NT2/D1 (cell line): ENCODE measurements at regions not wholly inside any gene's neighbourhood (a gene's known extent, or its start where the extent isn't known, plus 50 kb on each side); places are given as distances from the start of the nearest gene placed in this dataset.

Source experiments
- DNase-seq: peaks from one replicate; pipeline ENCODE4 v3.0.0-alpha.2; 2011; ENCODE audit warnings: low read depth, low spot score
- H3K27me3 ChIP-seq: 2 replicates; pipeline ENCODE4 v1.6.0; 2011; ENCODE audit warnings: mild to moderate bottlenecking; ENCODE audit not compliant: insufficient read length, insufficient read depth
- H3K36me3 ChIP-seq: 2 replicates; pipeline ENCODE4 v1.6.1; 2011; ENCODE audit warnings: mild to moderate bottlenecking, low read length, mixed read lengths; ENCODE audit not compliant: insufficient read depth, insufficient read length
- H3K4me1 ChIP-seq: 2 replicates; pipeline ENCODE4 v1.5.1; 2011; ENCODE audit not compliant: insufficient read depth, insufficient read length
- H3K4me3 ChIP-seq: 2 replicates; pipeline ENCODE4 v1.5.1; 2011; ENCODE audit warnings: low read depth; ENCODE audit not compliant: insufficient read length
- H3K9ac ChIP-seq: 2 replicates; pipeline ENCODE4 v1.6.0; 2011; ENCODE audit warnings: low read depth; ENCODE audit not compliant: insufficient read length
- H3K9me3 ChIP-seq: 2 replicates; pipeline ENCODE4 v1.5.1; 2011; ENCODE audit warnings: mild to moderate bottlenecking, low read length; ENCODE audit not compliant: insufficient read depth
- SUZ12 ChIP-seq: IDR thresholded peaks from 2 replicates; pipeline ENCODE4 v1.6.1; 2011; ENCODE audit not compliant: insufficient read length, insufficient read depth; ENCODE audit errors: extremely low read depth
- YY1 ChIP-seq: IDR thresholded peaks from 2 replicates; pipeline ENCODE4 v1.6.1; 2011; ENCODE audit not compliant: insufficient read length, insufficient read depth
- ZNF274 ChIP-seq: IDR thresholded peaks from 2 replicates; pipeline ENCODE4 v1.6.1; 2011; ENCODE audit warnings: mild to moderate bottlenecking, low read depth, low read length

GRCh38 chr3:117558681-117559080 lies 849.1 kb downstream of the TUSC7 start:
- H3K4me1 ChIP-seq: no peaks in the 10 kb centered on the region
- H3K27me3 ChIP-seq: no peaks in the 10 kb centered on the region
- H3K9me3 ChIP-seq: no peaks in the 10 kb centered on the region
- DNase-seq: no peak
- TF ChIP-seq YY1: no peak
- no peak for TF ChIP-seq ZNF274
- no peak for TF ChIP-seq SUZ12
- no peak overlapping the region for H3K9ac ChIP-seq
- H3K4me3 ChIP-seq: no peak overlapping the region
- no peaks in the 10 kb centered on the region for H3K36me3 ChIP-seq

- Histone ChIP-seq H3K9me3 (no peaks in the 10 kb centered on the region), H3K27me3 (no peaks in the 10 kb centered on the region), H3K4me1 (no peaks in the 10 kb centered on the region), H3K4me3 (no peak overlapping the region), H3K36me3 (no peaks in the 10 kb centered on the region), H3K9ac (no peak overlapping the region)
- no peak for TF ChIP-seq SUZ12
- TF ChIP-seq ZNF274: no peak
- TF ChIP-seq YY1: no peak
- DNase-seq: no peak
These were observed 852.4 kb downstream of the TUSC7 start for GRCh38 chr3:117562000-117562399.

GRCh38 chr3:117563063-117563462 lies 853.5 kb downstream of the TUSC7 start:
- no peak for DNase-seq
- TF ChIP-seq ZNF274 (no peak), YY1 (no peak), SUZ12 (no peak)
- H3K4me1 ChIP-seq: no peaks in the 10 kb centered on the region
- H3K36me3 ChIP-seq: no peaks in the 10 kb centered on the region
- H3K9ac ChIP-seq: no peak overlapping the region
- H3K9me3 ChIP-seq: no peaks in the 10 kb centered on the region
- H3K4me3 ChIP-seq: no peak overlapping the region
- H3K27me3 ChIP-seq: no peaks in the 10 kb centered on the region

- Histone ChIP-seq H3K4me3 (no peak overlapping the region), H3K4me1 (no peaks in the 10 kb centered on the region), H3K9ac (no peak overlapping the region), H3K36me3 (no peaks in the 10 kb centered on the region), H3K27me3 (no peaks in the 10 kb centered on the region), H3K9me3 (no peaks in the 10 kb centered on the region)
- TF ChIP-seq ZNF274: no peak
- no peak for TF ChIP-seq SUZ12
- TF ChIP-seq YY1: no peak
- DNase-seq: no peak
These were observed 856.2 kb downstream of the TUSC7 start for GRCh38 chr3:117565777-117566176.

GRCh38 chr3:117566926-117567325 lies 857.3 kb downstream of the TUSC7 start:
- H3K4me1 ChIP-seq: no peaks in the 10 kb centered on the region
- no peaks in the 10 kb centered on the region for H3K36me3 ChIP-seq
- no peak for DNase-seq
- H3K9ac ChIP-seq: no peak overlapping the region
- H3K27me3 ChIP-seq: no peaks in the 10 kb centered on the region
- H3K4me3 ChIP-seq: no peak overlapping the region
- TF ChIP-seq ZNF274 (no peak), SUZ12 (no peak), YY1 (no peak)
- no peaks in the 10 kb centered on the region for H3K9me3 ChIP-seq

GRCh38 chr3:117567382-117567781 lies 857.8 kb downstream of the TUSC7 start:
- no peak for DNase-seq
- Histone ChIP-seq H3K27me3 (no peaks in the 10 kb centered on the region), H3K9me3 (no peaks in the 10 kb centered on the region), H3K4me1 (no peaks in the 10 kb centered on the region), H3K9ac (no peak overlapping the region), H3K36me3 (no peaks in the 10 kb centered on the region), H3K4me3 (no peak overlapping the region)
- TF ChIP-seq SUZ12: no peak
- no peak for TF ChIP-seq ZNF274
- no peak for TF ChIP-seq YY1

- Histone ChIP-seq H3K36me3 (no peaks in the 10 kb centered on the region), H3K4me1 (no peaks in the 10 kb centered on the region), H3K9me3 (no peaks in the 10 kb centered on the region), H3K27me3 (no peaks in the 10 kb centered on the region), H3K4me3 (no peak overlapping the region), H3K9ac (no peak overlapping the region)
- no peak for DNase-seq
- TF ChIP-seq SUZ12: no peak
- no peak for TF ChIP-seq ZNF274
- no peak for TF ChIP-seq YY1
These were observed 858.3 kb downstream of the TUSC7 start for GRCh38 chr3:117567906-117568305.

- H3K9me3 ChIP-seq: no peaks in the 10 kb centered on the region
- H3K36me3 ChIP-seq: no peaks in the 10 kb centered on the region
- H3K27me3 ChIP-seq: no peaks in the 10 kb centered on the region
- H3K4me1 ChIP-seq: no peaks in the 10 kb centered on the region
- TF ChIP-seq ZNF274 (no peak), YY1 (no peak), SUZ12 (no peak)
- H3K9ac ChIP-seq: no peak overlapping the region
- H3K4me3 ChIP-seq: no peak overlapping the region
- no peak for DNase-seq
These were observed 863.2 kb downstream of the TUSC7 start for GRCh38 chr3:117572786-117573185.
